ENCODE measurements at regions not wholly inside any gene's neighbourhood (a gene's known extent, or its start where the extent isn't known, plus 50 kb on each side); places are given as distances from the start of the nearest gene placed in this dataset.

GRCh38 chr11:11081776-11082175 is 223.9 kb upstream of the ZBED5 start:
- TF ChIP-seq CTCF (IDR thresholded peaks at IDR 0.05; ENCODE audit: insufficient read depth, low read depth, low read length) (no peak), EZH2 (IDR thresholded peaks at IDR 0.05; ENCODE audit: insufficient read depth, low read length) (no peak)
